H9 (cell line): ENCODE measurements at regions not wholly inside any gene's neighbourhood (a gene's known extent, or its start where the extent isn't known, plus 50 kb on each side); places are given as distances from the start of the nearest gene placed in this dataset.
A peak's percentile ranks its signal among the peaks of the same experiment; 100 is the strongest.
"Not testable (repeated sequence)": the region's sequence is repeated elsewhere in the genome, so short reads cannot be mapped to it uniquely, and the experiment has no call there.

Experiments used
- DNase-seq: peaks from one replicate; pipeline ENCODE4 v3.0.0-alpha.2; 2017
- H2AFZ ChIP-seq: one replicate; pipeline ENCODE4 v1.6.1; 2013; ENCODE audit warnings: mild to moderate bottlenecking, low read length, control low read depth, moderate library complexity
- H2AK5ac ChIP-seq: 2 replicates; pipeline ENCODE4 v1.6.1; 2013; ENCODE audit warnings: low read length, control low read depth, mixed read lengths; ENCODE audit not compliant: insufficient read length
- H2BK120ac ChIP-seq: one replicate; pipeline ENCODE4 v1.6.1; 2013; ENCODE audit warnings: low read depth, mild to moderate bottlenecking, low read length, control low read depth, inconsistent platforms; ENCODE audit not compliant: poor library complexity, severe bottlenecking
- H2BK12ac ChIP-seq: 2 replicates; pipeline ENCODE4 v1.6.1; 2013; ENCODE audit warnings: low read length, control low read depth, mixed read lengths, low read depth; ENCODE audit not compliant: insufficient read length
- H2BK15ac ChIP-seq: 2 replicates; pipeline ENCODE4 v1.6.1; 2013; ENCODE audit warnings: low read depth, low read length, control low read depth
- H2BK20ac ChIP-seq: one replicate; pipeline ENCODE4 v1.6.1; 2013; ENCODE audit warnings: low read depth, mild to moderate bottlenecking, low read length, control low read depth, inconsistent platforms; ENCODE audit not compliant: poor library complexity, severe bottlenecking
- H2BK5ac ChIP-seq: 2 replicates; pipeline ENCODE4 v1.6.1; 2013; ENCODE audit warnings: low read length, control low read depth, mixed read lengths; ENCODE audit not compliant: insufficient read length
- H3K14ac ChIP-seq: 2 replicates; pipeline ENCODE4 v1.6.1; 2013; ENCODE audit warnings: low read length, control low read depth; ENCODE audit not compliant: insufficient read depth
- H3K18ac ChIP-seq: 2 replicates; pipeline ENCODE4 v1.6.1; 2013; ENCODE audit warnings: low read depth, mild to moderate bottlenecking, mixed read lengths, low read length, control low read depth; ENCODE audit not compliant: insufficient read length
- H3K23ac ChIP-seq: 2 replicates; pipeline ENCODE4 v1.6.1; 2013; ENCODE audit warnings: low read length, control low read depth, mixed read lengths, low read depth; ENCODE audit not compliant: insufficient read length
- H3K23me2 ChIP-seq: 2 replicates; pipeline ENCODE4 v1.6.1; 2013; ENCODE audit warnings: low read depth, mild to moderate bottlenecking, mixed read lengths, low read length, control low read depth; ENCODE audit not compliant: insufficient read length, poor library complexity, severe bottlenecking
- H3K27ac ChIP-seq: 2 replicates; pipeline ENCODE4 v1.5.1; 2013; ENCODE audit warnings: low read length, control low read depth, mixed read lengths, low read depth; ENCODE audit not compliant: insufficient read length
- H3K27me3 ChIP-seq: 2 replicates; pipeline ENCODE4 v1.6.1; 2013; ENCODE audit warnings: low read length, control low read depth, inconsistent platforms; ENCODE audit not compliant: insufficient read depth
- H3K4ac ChIP-seq: 2 replicates; pipeline ENCODE4 v1.6.1; 2013; ENCODE audit warnings: low read depth, mild to moderate bottlenecking, control low read depth, inconsistent platforms, low read length, moderate library complexity
- H3K4me1 ChIP-seq: 2 replicates; pipeline ENCODE4 v1.6.1; 2013; ENCODE audit warnings: low read length, control low read depth, inconsistent platforms; ENCODE audit not compliant: insufficient read depth
- H3K4me2 ChIP-seq: 2 replicates; pipeline ENCODE4 v1.6.1; 2013; ENCODE audit warnings: low read length, control low read depth, mixed read lengths; ENCODE audit not compliant: insufficient read length, insufficient read depth
- H3K56ac ChIP-seq: 2 replicates; pipeline ENCODE4 v1.6.1; 2013; ENCODE audit warnings: low read depth, mild to moderate bottlenecking, mixed read lengths, low read length, control low read depth; ENCODE audit not compliant: insufficient read length
- H3K79me1 ChIP-seq: 2 replicates; pipeline ENCODE4 v1.6.1; 2013; ENCODE audit warnings: low read depth, mild to moderate bottlenecking, moderate library complexity, low read length, control low read depth, inconsistent platforms; ENCODE audit not compliant: insufficient read depth, poor library complexity, severe bottlenecking
- H3K79me2 ChIP-seq: 2 replicates; pipeline ENCODE4 v1.6.1; 2013; ENCODE audit warnings: low read length, control low read depth, inconsistent platforms; ENCODE audit not compliant: insufficient read depth
- H3K9ac ChIP-seq: 2 replicates; pipeline ENCODE4 v1.6.1; 2013; ENCODE audit warnings: low read length, control low read depth, mixed read lengths; ENCODE audit not compliant: insufficient read length; ENCODE audit errors: extremely low read depth
- H3K9me3 ChIP-seq: one replicate; pipeline ENCODE4 v1.6.1; 2013; ENCODE audit warnings: low read depth, low read length, inconsistent platforms; ENCODE audit not compliant: control insufficient read depth
- H3T11ph ChIP-seq: one replicate; pipeline ENCODE4 v1.6.1; 2013; ENCODE audit warnings: mild to moderate bottlenecking, low read length, control low read depth, inconsistent platforms
- H4K20me1 ChIP-seq: one replicate; pipeline ENCODE4 v1.6.1; 2013; ENCODE audit not compliant: control insufficient read depth, insufficient read length, insufficient read depth
- H4K5ac ChIP-seq: 2 replicates; pipeline ENCODE4 v1.6.1; 2013; ENCODE audit warnings: low read depth, mild to moderate bottlenecking, mixed read lengths, low read length, control low read depth; ENCODE audit not compliant: insufficient read length
- H4K8ac ChIP-seq: replicated peaks from 2 replicates; pipeline ENCODE4 v1.6.1; 2013; ENCODE audit warnings: low read length, control low read depth, mixed read lengths, low read depth; ENCODE audit not compliant: insufficient read length
- H4K91ac ChIP-seq: 2 replicates; pipeline ENCODE4 v1.6.1; 2013; ENCODE audit warnings: low read depth, mild to moderate bottlenecking, moderate library complexity, mixed read lengths, low read length, control low read depth; ENCODE audit not compliant: insufficient read length
- H3K27ac Mint-ChIP-seq, 3 experiments: 2 replicates in 2 of 3; 3 replicates in 1 of 3; pipeline ENCODE4 v1.8.0; 2020 to 2021; ENCODE audit warnings: mixed read lengths in 3 of 3, mild to moderate bottlenecking in 1 of 3, moderate library complexity in 1 of 3
- H3K27me3 Mint-ChIP-seq: 2 replicates; pipeline ENCODE4 v1.8.0; 2021; ENCODE audit warnings: low read depth, mild to moderate bottlenecking, moderate library complexity, mixed read lengths
- H3K36me3 Mint-ChIP-seq, 3 experiments: 2 replicates in 2 of 3; 3 replicates in 1 of 3; pipeline ENCODE4 v1.8.0; 2020 to 2021; ENCODE audit warnings: low read depth in 3 of 3, mixed read lengths in 3 of 3; ENCODE audit not compliant: insufficient read depth in 1 of 3
- H3K4me1 Mint-ChIP-seq, 2 experiments: 2 replicates each; pipeline ENCODE4 v1.8.0; 2020; ENCODE audit warnings: mixed read lengths in 2 of 2
- H3K4me3 Mint-ChIP-seq, 2 experiments: 2 replicates in 1 of 2; 3 replicates in 1 of 2; pipeline ENCODE4 v1.8.0; 2020 to 2021; ENCODE audit warnings: mild to moderate bottlenecking in 2 of 2, mixed read lengths in 2 of 2, moderate library complexity in 1 of 2
- H3K9me3 Mint-ChIP-seq, 2 experiments: 2 replicates in 1 of 2; 3 replicates in 1 of 2; pipeline ENCODE4 v1.8.0; 2020; ENCODE audit warnings: mild to moderate bottlenecking in 2 of 2, mixed read lengths in 2 of 2, moderate library complexity in 1 of 2
- CTCF ChIP-seq: fragments of 200-600 bp; sonication (generic); conservative IDR thresholded peaks from 3 replicates; pipeline ENCODE4 v1.8.0; 2021; ENCODE audit warnings: antibody characterized with exemption, mild to moderate bottlenecking
- WGBS: extraction: QIAGEN DNeasy Blood & Tissue Kit; methylation state at CpG from one replicate; pipeline ENCODE4 v1.1.7; 2013; ENCODE audit warnings: missing lambda C conversion rate, low lambda C conversion rate, mixed read lengths; ENCODE audit not compliant: insufficient read length; ENCODE audit errors: extremely low coverage; 5-methylcytosine and 5-hydroxymethylcytosine counted together

- peak; percentile 56; the same call in 2 of the 3 replicates for TF ChIP-seq CTCF
- H3K4ac ChIP-seq, H3K23me2 ChIP-seq, DNase-seq, H2BK5ac ChIP-seq, H3K18ac ChIP-seq, H4K8ac ChIP-seq, H4K5ac ChIP-seq, H3K27ac Mint-ChIP-seq, H3T11ph ChIP-seq, H3K56ac ChIP-seq, H4K91ac ChIP-seq, H3K27ac ChIP-seq, H3K9me3 ChIP-seq, H3K4me2 ChIP-seq, H3K4me1 ChIP-seq, H2BK15ac ChIP-seq, H3K27me3 ChIP-seq, H2BK120ac ChIP-seq, H2BK20ac ChIP-seq, H3K9ac ChIP-seq, H3K79me2 ChIP-seq, H4K20me1 ChIP-seq, H3K14ac ChIP-seq, H3K23ac ChIP-seq, H3K4me3 Mint-ChIP-seq, H2BK12ac ChIP-seq, H2AK5ac ChIP-seq, H2AFZ ChIP-seq, H3K79me1 ChIP-seq, H3K36me3 Mint-ChIP-seq: not testable (repeated sequence)
- H3K4me1 Mint-ChIP-seq: peaks cover 9 to 15% of the 10 kb centered on the region in 2 experiments
- peaks cover 27% of the 10 kb centered on the region for H3K27me3 Mint-ChIP-seq
- WGBS: no CpG with 5 or more reads among the region's 5 CpGs
- H3K9me3 Mint-ChIP-seq: peaks cover 30 to 31% of the 10 kb centered on the region in 2 experiments
Observed at GRCh38 chr11:45015983-45016382, 65.3 kb upstream of the TP53I11 start.

GRCh38 chr11:45016446-45016845, 65.8 kb upstream of the TP53I11 start:
- H3K4ac ChIP-seq, H3K27ac Mint-ChIP-seq, H4K91ac ChIP-seq, H2BK120ac ChIP-seq, H2AFZ ChIP-seq, H2BK15ac ChIP-seq, H3K27me3 ChIP-seq, H3K79me1 ChIP-seq, H3K4me3 Mint-ChIP-seq, H3K14ac ChIP-seq, H3T11ph ChIP-seq, H3K9ac ChIP-seq, H3K79me2 ChIP-seq, DNase-seq, H3K23me2 ChIP-seq, H2AK5ac ChIP-seq, H2BK20ac ChIP-seq, H4K8ac ChIP-seq, H3K4me2 ChIP-seq, H2BK12ac ChIP-seq, H3K4me1 ChIP-seq, H3K56ac ChIP-seq, H3K27ac ChIP-seq, H4K5ac ChIP-seq, H2BK5ac ChIP-seq, H3K9me3 ChIP-seq, H3K36me3 Mint-ChIP-seq, H3K23ac ChIP-seq, H3K18ac ChIP-seq, H4K20me1 ChIP-seq: not testable (repeated sequence)
- Mint-ChIP-seq H3K27me3 (peaks cover 24% of the 10 kb centered on the region), H3K4me1 (peaks cover 14 to 18% of the 10 kb centered on the region in 2 experiments), H3K9me3 (peaks cover 27 to 31% of the 10 kb centered on the region in 2 experiments)
- no CpG with 5 or more reads among the region's 4 CpGs for WGBS
